ENCODE measurements at regions not wholly inside any gene's neighbourhood (a gene's known extent, or its start where the extent isn't known, plus 50 kb on each side); places are given as distances from the start of the nearest gene placed in this dataset.

DNA sequence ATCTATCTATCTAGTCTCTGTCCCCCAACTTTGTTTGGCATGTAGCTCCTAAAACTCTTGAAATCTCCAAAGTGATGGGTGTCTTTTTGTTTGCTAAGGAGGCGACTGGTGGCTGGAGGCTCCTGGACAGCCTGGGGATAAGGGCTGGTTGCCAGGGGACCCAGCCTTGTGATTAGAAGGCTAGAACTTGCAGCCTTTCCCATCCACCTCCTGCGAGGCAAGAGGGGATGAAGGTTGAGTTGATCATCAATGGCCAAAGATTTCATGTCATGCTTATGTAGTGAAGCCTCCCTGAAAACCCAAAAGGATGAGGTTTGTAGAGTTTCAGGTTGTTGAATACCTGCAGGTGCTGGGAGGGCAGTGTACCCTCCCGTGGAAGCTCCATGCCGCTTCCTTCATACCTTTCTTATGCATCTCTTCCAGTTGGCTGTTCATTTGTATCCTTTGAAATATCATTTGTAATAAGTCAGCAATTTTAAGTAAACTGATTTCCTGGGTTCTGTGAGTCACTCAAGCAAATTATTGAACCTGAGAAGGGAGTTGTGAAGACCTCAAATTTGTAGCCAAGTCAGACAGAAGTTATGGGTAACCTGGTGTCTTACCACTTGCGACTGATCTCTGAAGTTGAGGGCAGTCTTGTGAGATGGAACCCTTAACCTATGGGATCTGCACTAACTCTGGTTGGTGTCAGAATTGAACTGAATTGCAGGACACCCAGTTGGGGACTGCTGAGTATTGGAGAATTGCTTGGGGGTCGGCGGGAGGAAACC lies 202.4 kb downstream of the SEC14L1 start:
- no peak for DNase-seq
- peaks cover 37 to 59% (median 54%) of the 10 kb centered on the region in 4 donors for H3K4me1 Mint-ChIP-seq
- no peak for ATAC-seq
- peaks cover 0 to 2% (median 0%) of the 10 kb centered on the region in 9 donors for H3K9me3 Mint-ChIP-seq
- peak overlapping the region; percentile 49 to 80 (median 68) for H3K4me3 Mint-ChIP-seq
- H3K27me3 Mint-ChIP-seq: no peaks in the 10 kb centered on the region
- H3K27ac Mint-ChIP-seq: peak overlapping the region; percentile 54 to 93 (median 88)
- no peaks in the 10 kb centered on the region for H3K36me3 Mint-ChIP-seq
- POLR2A ChIA-PET: interaction anchor here (0.7 to 1.7 kb wide), 10 partner anchors 11 to 89 kb away, joined by 3 to 4 read pairs (median 3); no protein-coding TSS in a partner anchor

DNA sequence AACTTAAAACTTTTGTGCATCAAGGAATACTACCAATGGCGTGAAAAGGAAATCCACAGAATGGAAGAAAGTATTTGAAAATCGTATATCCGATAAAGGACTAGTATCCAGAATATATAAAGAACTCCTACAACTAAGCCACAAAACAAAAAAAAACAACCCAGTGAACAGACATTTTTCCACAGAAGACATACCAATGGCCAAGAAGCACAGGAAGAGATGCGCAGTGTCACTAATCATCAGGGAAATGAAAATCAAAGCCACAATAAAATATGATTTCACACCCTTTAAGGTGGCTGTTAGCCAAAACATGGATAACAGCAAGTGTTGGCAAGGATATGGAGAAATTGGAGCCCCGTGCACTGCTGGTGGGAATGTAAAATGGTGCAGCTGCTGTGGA lies 203.3 kb downstream of the SEC14L1 start:
- peaks cover 33 to 51% (median 47%) of the 10 kb centered on the region in 4 donors for H3K4me1 Mint-ChIP-seq
- ATAC-seq: no peak
- no peak overlapping the region for H3K4me3 Mint-ChIP-seq
- H3K36me3 Mint-ChIP-seq: no peaks in the 10 kb centered on the region
- no peaks in the 10 kb centered on the region for H3K27me3 Mint-ChIP-seq
- POLR2A ChIA-PET: interaction anchor here (0.6 to 1.5 kb wide), 4 partner anchors 21 to 88 kb away, joined by 3 to 4 read pairs (median 3); no protein-coding TSS in a partner anchor
- DNase-seq: no peak
- peaks cover 0 to 2% (median 0%) of the 10 kb centered on the region in 9 donors for H3K9me3 Mint-ChIP-seq
- peak overlapping the region in 2 of 10 donors; percentile 87 to 89 for H3K27ac Mint-ChIP-seq

DNA sequence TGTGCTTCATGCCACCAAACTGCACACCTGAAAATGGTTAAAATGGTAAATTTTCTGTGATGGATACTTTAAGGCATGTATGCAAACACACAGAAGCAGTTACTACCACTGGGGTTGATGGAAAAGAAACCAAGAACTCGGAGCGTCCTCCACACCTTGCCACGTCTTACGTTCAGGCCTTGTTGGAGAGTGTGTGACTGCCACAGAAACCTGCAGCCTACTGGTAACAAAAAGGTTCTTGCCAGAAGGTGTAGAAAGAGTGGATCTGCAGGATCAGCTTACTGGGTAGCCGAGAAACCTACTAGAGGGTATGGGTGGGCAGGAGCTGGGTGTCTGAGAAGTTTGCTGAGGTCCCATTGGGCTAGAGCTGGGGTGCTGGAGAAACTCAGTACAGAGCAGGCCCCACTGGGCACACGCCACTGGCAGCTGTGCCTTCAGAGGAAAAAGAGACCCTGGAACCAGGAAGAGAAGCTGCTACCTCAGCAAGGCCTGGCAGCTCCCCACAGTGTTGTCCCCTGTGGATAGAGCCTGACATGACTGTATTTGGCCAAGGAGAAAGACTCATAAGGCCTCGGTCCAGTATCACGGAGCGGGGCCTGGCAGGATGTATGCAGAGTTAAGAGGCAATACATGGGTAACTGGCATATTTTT lies 204.6 kb downstream of the SEC14L1 start:
- Mint-ChIP-seq H3K27ac (peak overlapping the region in 6 of 10 donors; percentile 0 to 65 (median 48)), H3K9me3 (peaks cover 0 to 2% (median 0%) of the 10 kb centered on the region in 9 donors), H3K27me3 (no peaks in the 10 kb centered on the region), H3K36me3 (no peaks in the 10 kb centered on the region), H3K4me3 (no peak overlapping the region), H3K4me1 (peaks cover 33 to 53% (median 49%) of the 10 kb centered on the region in 4 donors)
- DNase-seq (no peak), ATAC-seq (no peak)
- POLR2A ChIA-PET: interaction anchor here (1.0 to 1.5 kb wide), 3 partner anchors 17 to 79 kb away, joined by 3 to 4 read pairs (median 3); no protein-coding TSS in a partner anchor

DNA sequence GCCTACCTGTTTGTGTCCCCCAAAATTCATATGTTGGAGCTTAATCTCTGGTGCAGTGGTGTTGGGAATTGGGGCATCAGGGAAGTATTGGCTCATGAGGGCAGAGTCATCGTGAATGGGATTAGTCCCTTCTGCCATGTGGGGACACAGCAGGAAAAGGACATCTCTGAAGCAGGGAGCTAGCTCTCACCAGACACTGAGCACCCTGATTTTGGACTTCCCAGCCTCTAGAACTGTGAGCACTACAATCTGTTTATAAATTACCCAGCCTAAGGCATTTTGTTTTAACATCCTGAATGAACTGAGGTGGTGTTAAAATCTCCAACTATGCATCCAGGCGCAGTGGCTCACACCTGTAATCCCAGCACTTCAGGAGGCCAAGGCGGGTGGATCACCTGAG lies 206.0 kb downstream of the SEC14L1 start:
- H3K4me1 Mint-ChIP-seq: peaks cover 33 to 51% (median 50%) of the 10 kb centered on the region in 4 donors
- H3K4me3 Mint-ChIP-seq: no peak overlapping the region
- peaks cover 0 to 2% (median 0%) of the 10 kb centered on the region in 9 donors for H3K9me3 Mint-ChIP-seq
- POLR2A ChIA-PET: interaction anchor here (0.9 to 1.6 kb wide), 3 partner anchors 11 to 59 kb away, joined by 4 to 10 read pairs (median 5); no protein-coding TSS in a partner anchor
- H3K27me3 Mint-ChIP-seq: no peaks in the 10 kb centered on the region
- DNase-seq (no peak), ATAC-seq (no peak)
- peak overlapping the region in 2 of 10 donors; percentile 22 to 29 for H3K27ac Mint-ChIP-seq
- no peaks in the 10 kb centered on the region for H3K36me3 Mint-ChIP-seq

DNA sequence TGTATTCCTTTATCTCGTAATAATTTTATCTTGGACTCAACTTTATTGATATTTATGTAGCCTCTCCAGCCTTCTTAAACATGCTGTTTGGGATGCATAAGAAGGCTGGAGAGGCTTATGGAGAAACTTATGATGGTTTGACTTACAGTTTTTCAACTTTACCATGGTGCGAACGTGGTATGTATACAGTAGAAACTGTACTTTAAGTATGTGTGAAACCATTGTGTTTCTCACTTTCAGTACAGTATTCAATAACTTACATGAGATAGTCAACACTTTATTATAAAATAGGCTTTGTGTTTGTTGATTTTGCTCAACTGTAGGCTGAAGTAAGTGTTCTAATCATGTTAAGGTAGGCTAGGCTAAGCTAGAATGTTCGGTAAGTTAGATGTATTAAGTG lies 206.8 kb downstream of the SEC14L1 start:
- peaks cover 0 to 2% (median 0%) of the 10 kb centered on the region in 9 donors for H3K9me3 Mint-ChIP-seq
- H3K27me3 Mint-ChIP-seq: no peaks in the 10 kb centered on the region
- H3K4me3 Mint-ChIP-seq: no peak overlapping the region
- H3K27ac Mint-ChIP-seq: no peak overlapping the region
- POLR2A ChIA-PET: interaction anchor here (0.6 to 1.6 kb wide), 4 partner anchors 14 to 58 kb away, joined by 3 to 10 read pairs (median 4); no protein-coding TSS in a partner anchor
- no peak for DNase-seq
- ATAC-seq: no peak
- H3K4me1 Mint-ChIP-seq: peaks cover 29 to 48% (median 46%) of the 10 kb centered on the region in 4 donors
- H3K36me3 Mint-ChIP-seq: no peaks in the 10 kb centered on the region

DNA sequence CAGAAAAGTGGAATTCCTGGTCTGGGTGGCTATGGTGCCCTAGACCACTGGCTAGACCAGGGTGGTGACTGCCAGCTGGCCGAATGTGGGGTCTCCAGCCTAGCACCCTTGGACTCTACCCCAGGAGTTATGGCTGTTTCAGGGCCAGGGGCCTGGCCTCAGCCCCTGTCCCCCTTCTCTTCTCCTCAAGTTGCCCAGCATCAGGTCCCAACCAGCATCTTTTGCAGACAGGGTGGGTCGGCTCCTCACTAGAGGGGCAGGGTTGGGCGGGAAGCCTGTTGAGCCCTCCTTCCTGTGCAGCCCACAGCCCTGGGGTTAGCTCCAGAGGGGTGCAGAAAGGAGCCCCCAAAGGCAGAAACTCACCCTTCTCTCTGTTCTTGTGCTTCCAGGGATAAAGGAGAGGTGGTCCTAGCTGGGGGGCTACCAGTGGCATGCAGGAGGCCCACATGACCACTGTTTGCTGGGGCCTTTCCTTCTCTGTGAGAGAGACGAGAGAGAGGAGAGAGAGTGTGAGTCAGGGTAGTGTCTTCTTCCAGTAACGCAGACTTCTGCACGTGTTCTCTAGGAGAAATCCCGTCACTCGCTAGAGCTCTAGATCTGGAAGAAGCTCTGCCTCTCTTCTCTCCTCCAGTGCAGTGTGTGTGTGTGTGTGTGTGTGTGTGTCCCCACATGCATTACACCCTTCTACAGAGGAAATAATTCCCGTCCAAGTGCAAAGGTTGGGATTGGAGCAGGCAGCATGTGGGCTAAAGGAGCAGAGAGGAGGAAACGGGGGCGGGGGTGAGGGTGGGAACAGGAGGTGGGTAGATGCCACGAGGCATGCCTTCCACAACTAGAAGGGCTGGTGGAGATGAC lies 209.4 kb downstream of the SEC14L1 start:
- no peak for DNase-seq
- POLR2A ChIA-PET: interaction anchor here (1.0 to 1.6 kb wide), 2 partner anchors 16 to 82 kb away, joined by 4 to 6 read pairs; no protein-coding TSS in a partner anchor
- H3K4me3 Mint-ChIP-seq: peak overlapping the region in 1 of 10 donors; percentile 14
- no peaks in the 10 kb centered on the region for H3K9me3 Mint-ChIP-seq
- H3K36me3 Mint-ChIP-seq: no peaks in the 10 kb centered on the region
- H3K27ac Mint-ChIP-seq: peak overlapping the region in 1 of 10 donors; percentile 46
- no peaks in the 10 kb centered on the region for H3K27me3 Mint-ChIP-seq
- no peak for ATAC-seq
- peaks cover 15 to 50% (median 28%) of the 10 kb centered on the region in 4 donors for H3K4me1 Mint-ChIP-seq

DNA sequence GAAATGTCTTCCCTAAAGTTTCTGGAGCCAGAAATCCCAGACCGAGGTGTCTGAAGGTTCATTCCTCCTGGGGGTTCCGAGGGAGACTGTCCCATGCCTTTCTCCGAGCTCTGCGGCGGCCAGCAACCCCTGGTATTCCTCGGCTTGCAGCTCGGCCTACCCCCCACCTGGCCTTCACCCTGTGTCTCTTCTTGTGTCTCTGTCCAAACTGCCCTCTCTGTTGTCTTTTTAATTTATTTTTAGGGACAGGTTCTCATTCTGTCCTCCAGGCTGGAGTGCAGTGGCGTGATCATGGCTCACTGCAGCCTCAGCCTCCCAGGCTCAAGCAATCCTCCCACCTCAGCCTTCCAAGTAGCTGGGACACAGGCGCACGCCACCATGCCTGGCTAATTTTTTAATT lies 211.7 kb downstream of the SEC14L1 start:
- no peaks in the 10 kb centered on the region for H3K27me3 Mint-ChIP-seq
- no peaks in the 10 kb centered on the region for H3K9me3 Mint-ChIP-seq
- H3K4me3 Mint-ChIP-seq: no peak overlapping the region
- DNase-seq (no peak), ATAC-seq (no peak)
- H3K27ac Mint-ChIP-seq: peak overlapping the region in 2 of 10 donors; percentile 21 to 76
- peaks cover 20 to 61% (median 33%) of the 10 kb centered on the region in 4 donors for H3K4me1 Mint-ChIP-seq
- POLR2A ChIA-PET: no interaction called here
- no peaks in the 10 kb centered on the region for H3K36me3 Mint-ChIP-seq

DNA sequence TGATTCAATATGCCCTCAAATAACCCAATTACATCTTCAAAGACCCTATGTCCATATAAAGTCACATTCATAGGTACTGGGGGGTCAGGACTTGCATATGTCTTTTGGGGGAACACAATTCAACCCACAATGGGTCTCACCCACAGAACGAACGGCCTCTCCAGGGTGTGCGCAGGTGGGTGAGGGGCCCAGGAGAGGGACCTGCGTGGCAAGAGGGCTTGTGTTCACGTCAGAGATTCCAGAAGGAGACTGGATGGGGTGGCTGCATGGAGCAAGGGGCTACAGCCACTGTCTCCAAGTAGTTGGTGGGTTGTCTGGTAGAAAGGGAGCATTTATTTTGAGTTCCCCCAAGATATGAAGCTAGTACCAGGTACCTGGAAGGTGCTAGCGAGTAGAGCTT lies 212.2 kb downstream of the SEC14L1 start:
- no peak for DNase-seq
- Mint-ChIP-seq H3K36me3 (no peaks in the 10 kb centered on the region), H3K27me3 (no peaks in the 10 kb centered on the region), H3K9me3 (no peaks in the 10 kb centered on the region), H3K27ac (peak overlapping the region in 2 of 10 donors; percentile 25 to 76), H3K4me3 (peak overlapping the region in 1 of 10 donors; percentile 7), H3K4me1 (peaks cover 20 to 66% (median 35%) of the 10 kb centered on the region in 4 donors)
- ATAC-seq: no peak
- POLR2A ChIA-PET: interaction anchor here (1.6 kb wide), 1 partner anchor 14 kb away, joined by 5 read pairs; no protein-coding TSS in a partner anchor

DNA sequence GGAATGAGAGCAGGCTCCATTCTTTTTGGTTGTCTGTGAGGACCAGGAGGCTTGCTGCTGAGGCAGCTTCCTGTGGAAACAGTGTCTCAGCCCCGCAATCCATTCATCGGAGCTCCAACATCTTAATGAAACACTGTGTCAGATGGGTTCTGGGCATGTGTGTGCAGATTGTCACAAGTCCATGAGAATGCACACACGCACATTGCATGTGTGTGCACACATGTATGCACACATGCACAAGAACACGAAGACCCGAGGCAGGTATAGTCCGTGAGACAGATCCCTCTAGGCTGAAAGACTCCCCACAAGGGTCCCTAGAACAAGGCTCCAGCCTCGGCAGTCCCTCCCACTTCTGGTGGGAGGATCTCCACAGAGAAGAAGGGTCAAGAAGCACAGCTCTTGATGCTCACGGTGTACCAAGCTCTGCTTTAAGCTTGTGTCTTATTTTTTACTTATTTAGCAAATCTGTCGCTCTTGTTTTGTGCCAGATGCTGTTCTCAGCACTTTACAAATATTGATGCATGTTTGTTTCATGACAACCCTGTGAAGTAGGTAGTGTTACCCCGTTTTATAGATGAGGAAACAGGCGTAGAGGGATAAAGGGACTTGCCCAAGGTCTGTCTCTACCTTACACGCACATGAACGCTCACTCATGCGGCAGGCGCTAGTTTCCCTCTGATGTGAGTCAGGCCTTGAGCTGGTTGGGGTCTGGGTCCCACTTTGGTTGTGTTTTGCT lies 213.1 kb downstream of the SEC14L1 start:
- DNase-seq (no peak), ATAC-seq (no peak)
- Mint-ChIP-seq H3K27me3 (no peaks in the 10 kb centered on the region), H3K4me3 (peak overlapping the region in 1 of 10 donors; percentile 6), H3K9me3 (no peaks in the 10 kb centered on the region), H3K36me3 (no peaks in the 10 kb centered on the region), H3K27ac (peak overlapping the region in 2 of 10 donors; percentile 48 to 57), H3K4me1 (peaks cover 20 to 66% (median 35%) of the 10 kb centered on the region in 4 donors)
- POLR2A ChIA-PET: interaction anchor here (1.6 kb wide), 1 partner anchor 14 kb away, joined by 5 read pairs; no protein-coding TSS in a partner anchor

DNA sequence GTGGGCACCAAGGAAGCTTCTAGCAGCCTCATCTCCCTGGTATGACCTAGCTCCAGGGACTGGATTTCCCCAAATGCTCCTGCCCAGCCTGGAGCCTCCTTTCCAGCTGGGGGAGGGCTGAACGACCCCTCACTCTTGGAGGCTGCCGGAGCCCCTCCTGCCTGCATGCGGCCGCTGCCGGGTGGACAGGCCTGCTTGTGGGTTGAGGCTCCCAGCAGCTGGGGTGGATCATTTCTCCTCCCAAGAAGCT lies 213.6 kb downstream of the SEC14L1 start:
- H3K36me3 Mint-ChIP-seq: no peaks in the 10 kb centered on the region
- H3K27me3 Mint-ChIP-seq: no peaks in the 10 kb centered on the region
- no peaks in the 10 kb centered on the region for H3K9me3 Mint-ChIP-seq
- POLR2A ChIA-PET: interaction anchor here (1.6 kb wide), 1 partner anchor 13 kb away, joined by 5 read pairs; no protein-coding TSS in a partner anchor
- H3K4me1 Mint-ChIP-seq: peaks cover 20 to 66% (median 35%) of the 10 kb centered on the region in 4 donors
- H3K27ac Mint-ChIP-seq: no peak overlapping the region
- DNase-seq (no peak), ATAC-seq (no peak)
- H3K4me3 Mint-ChIP-seq: peak overlapping the region in 1 of 10 donors; percentile 6

DNA sequence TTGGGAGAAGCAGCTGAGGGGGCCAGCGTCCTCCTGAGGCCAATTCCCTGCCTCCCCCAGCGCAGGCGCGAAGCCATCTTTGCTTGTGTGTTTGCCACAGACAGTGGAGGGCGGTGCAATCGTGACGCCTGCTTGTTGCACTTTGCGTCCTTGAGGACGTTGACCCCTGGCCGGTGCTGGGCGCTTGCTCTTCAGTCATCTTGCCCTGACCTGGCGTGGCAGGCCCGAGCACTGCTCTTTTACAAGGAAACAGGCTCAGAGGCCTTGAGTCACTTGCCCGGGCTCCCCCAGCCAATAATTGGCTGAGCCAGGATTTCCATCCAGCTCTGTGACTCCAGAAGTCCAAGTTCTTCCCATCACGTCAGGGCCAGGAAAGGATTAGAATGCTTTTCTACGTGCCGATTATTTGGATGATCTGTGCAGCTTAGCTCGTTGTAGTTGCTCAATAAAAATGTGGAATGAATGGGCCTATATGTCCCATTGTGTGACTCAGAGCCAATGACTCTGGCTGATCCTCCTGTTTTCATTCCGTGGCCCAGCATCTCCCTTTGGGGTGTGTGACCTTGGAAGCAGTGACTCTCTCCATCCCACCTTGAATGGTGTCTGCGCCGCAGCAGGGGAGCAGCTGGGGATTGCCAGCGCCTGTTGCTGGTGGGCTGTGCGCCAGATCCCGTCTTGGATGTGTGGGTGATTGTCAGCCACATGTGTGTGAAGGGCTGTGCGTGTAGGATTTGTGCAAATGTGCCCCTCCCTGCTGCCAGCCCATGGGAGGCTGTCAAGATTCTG lies 214.1 kb downstream of the SEC14L1 start:
- peak overlapping the region in 1 of 10 donors; percentile 63 for H3K27ac Mint-ChIP-seq
- DNase-seq (no peak), ATAC-seq (no peak)
- H3K27me3 Mint-ChIP-seq: no peaks in the 10 kb centered on the region
- no peak overlapping the region for H3K4me3 Mint-ChIP-seq
- POLR2A ChIA-PET: interaction anchor here (1.6 kb wide), 1 partner anchor 13 kb away, joined by 5 read pairs; no protein-coding TSS in a partner anchor
- peaks cover 20 to 66% (median 35%) of the 10 kb centered on the region in 4 donors for H3K4me1 Mint-ChIP-seq
- no peaks in the 10 kb centered on the region for H3K9me3 Mint-ChIP-seq
- no peaks in the 10 kb centered on the region for H3K36me3 Mint-ChIP-seq

All from naive thymus-derived CD8-positive, alpha-beta T cell (primary cell).